ENCODE measurements at regions not wholly inside any gene's neighbourhood (a gene's known extent, or its start where the extent isn't known, plus 50 kb on each side); places are given as distances from the start of the nearest gene placed in this dataset.

DNA sequence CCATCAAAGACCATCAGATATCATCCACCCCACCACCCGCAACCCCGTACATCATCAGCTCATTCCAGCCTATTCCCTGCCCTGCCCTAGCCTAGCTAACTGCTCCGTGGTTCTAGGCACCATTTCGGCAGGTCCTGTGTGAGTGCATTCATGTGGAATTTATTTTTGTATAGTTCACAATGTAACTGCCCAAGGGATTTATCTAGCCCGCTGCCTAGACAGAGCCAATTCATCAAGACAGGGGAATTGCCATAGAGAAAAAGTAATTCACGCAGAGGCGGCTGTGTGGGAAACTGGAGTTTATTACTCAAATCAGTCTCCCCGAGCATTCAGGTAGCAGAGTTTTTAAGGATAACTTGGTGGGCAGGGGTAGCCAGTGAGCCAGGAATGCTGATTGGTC lies 109.2 kb upstream of the UBL3 start:
- no peak for DNase-seq (ENCODE audit: low read depth in 4 of 4, low spot score in 3 of 4)

DNA sequence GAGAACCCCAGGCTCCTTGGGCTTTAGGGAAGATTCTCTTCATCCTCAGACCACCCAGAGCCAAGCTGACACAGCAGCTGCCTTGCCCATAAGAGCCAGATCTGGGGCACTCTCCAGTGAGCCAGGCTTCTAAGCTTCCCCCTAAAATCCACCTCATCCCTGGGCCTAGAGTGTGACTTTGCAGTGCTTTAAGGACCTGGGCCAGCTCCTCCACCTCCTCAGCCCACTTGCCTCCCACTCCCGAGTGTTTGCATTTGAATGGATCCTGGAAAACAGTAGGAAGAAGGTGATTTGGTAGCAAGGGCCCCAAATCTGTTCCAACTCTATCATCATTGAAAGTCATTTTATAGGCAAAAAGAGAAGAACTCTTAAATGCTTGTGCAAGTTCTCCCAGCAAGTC lies 108.7 kb upstream of the UBL3 start:
- DNase-seq (ENCODE audit: low read depth in 4 of 4, low spot score in 3 of 4): no peak

- no peak for DNase-seq (ENCODE audit: low read depth in 4 of 4, low spot score in 3 of 4)
Observed at GRCh38 chr13:29958476-29958875, 108.1 kb upstream of the UBL3 start.

DNA sequence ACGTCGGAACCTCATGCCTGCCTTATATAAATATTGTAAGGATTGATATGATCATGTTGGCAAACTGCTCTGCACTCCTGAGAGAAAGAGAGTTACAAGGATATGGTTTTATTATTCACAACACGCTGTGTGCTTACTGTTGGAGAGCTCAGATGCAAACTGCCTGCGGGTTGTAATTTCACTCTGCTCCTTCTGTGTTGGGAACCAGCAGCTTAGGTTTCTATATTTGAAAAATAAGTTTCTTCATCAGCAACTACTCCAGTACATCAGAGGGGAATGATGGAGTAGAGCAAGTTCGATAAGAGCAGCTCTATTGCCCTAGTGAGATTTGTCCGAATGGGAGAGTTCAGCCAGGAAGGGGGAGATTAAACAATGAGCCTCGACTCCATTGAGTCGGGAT lies 106.9 kb upstream of the UBL3 start:
- no peak for DNase-seq (ENCODE audit: low read depth in 4 of 4, low spot score in 3 of 4)

DNA sequence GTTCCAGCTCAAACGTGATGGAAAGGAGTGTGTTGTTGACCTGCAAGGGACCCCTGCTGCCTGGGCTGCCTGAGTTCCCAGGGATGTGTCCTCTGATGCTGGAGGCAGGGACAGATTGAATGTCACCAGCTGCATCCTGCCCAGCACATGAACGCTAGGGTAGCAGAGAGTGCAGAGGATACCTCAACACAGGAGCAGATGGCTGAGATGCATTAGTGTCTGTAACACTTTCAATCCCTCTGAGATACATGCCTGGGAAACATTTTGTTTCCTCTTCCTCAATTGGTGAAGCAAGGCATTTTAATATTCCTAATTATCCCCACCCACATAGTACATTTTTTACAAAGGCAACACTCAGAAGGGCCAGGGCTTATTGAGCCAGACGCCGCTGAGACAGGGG lies 106.4 kb upstream of the UBL3 start:
- DNase-seq (ENCODE audit: low read depth in 4 of 4, low spot score in 3 of 4): no peak

DNA sequence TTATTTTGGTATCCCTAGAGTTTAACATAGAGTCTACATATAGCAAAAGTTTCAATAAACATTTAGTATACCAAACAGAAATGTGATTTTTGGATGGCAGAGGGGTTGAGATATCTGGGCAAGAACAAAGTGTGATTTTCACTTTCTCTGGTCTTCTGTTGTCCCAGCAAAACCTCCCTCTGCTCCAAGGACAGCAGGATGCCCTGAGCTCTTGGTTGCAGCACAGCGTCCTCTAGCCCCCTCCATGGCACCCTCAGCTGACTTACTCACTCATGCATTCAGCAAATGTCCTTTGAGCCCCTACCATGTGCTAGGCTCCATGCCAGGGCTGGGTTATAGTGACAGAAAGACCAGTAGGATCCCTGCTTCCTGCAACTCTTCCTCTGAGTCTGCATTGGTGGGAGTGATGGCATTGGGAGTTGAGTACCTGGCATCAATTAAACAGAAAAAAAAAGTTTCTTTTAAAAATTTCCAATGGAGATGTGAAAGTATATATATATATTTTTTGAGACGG lies 104.8 kb upstream of the UBL3 start:
- no peak for DNase-seq (ENCODE audit: low read depth in 4 of 4, low spot score in 3 of 4)

DNA sequence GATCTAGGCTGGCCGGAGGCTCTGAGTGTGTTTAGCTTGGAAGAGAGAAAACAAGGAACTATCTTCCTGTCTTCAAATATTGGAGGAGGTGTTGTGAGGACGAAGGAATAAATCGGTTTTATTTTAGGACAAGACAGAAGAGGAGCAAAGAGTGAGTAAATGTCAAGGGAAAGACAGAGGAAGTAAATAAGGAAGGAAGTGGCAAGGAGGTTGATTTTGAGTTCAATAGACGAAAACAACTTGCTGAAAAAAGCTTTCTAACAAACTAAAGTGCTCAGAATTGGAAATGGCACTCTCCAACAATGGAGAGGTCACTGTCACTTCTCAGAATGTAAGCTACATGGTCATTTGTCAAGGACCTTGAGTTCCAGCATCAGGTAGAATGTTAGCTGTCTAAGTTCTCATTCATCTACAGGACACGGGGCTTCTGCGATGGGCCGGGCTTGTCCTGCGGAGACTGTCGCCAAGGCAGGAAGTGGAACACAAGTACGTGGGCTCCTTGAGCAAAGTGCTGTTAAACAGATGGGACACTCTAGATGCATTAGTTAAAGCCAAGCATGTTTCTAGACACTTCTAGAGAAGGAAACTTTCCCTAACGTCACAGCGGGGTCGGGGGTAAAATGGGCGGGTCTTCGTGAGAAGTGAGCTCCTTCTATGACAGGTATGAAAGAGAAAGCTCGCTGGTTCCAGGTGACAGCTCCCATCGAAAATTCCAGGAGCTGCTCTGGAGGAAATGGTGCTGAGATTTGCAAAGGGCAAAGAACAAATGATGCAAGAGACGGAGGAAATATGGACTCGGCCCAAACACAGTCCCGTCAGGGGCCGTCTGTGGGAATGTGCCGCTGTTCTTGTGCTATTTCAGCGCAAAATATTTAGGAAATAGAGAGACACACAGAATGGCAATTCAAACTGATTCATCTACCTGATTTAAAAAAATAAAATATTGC lies 103.9 kb upstream of the UBL3 start:
- no peak for DNase-seq (ENCODE audit: low read depth in 4 of 4, low spot score in 3 of 4)

- no peak for DNase-seq (ENCODE audit: low read depth in 4 of 4, low spot score in 3 of 4)
Observed at GRCh38 chr13:29953542-29953941, 103.1 kb upstream of the UBL3 start.

GRCh38 chr13:29952245-29952644 lies 101.8 kb upstream of the UBL3 start:
- DNase-seq (ENCODE audit: low read depth in 4 of 4, low spot score in 3 of 4): no peak

GRCh38 chr13:29948791-29949190 lies 98.4 kb upstream of the UBL3 start:
- DNase-seq (ENCODE audit: low read depth in 4 of 4, low spot score in 3 of 4): no peak

- DNase-seq (ENCODE audit: low read depth in 4 of 4, low spot score in 3 of 4): no peak
Observed at GRCh38 chr13:29948244-29948643, 97.8 kb upstream of the UBL3 start.

DNA sequence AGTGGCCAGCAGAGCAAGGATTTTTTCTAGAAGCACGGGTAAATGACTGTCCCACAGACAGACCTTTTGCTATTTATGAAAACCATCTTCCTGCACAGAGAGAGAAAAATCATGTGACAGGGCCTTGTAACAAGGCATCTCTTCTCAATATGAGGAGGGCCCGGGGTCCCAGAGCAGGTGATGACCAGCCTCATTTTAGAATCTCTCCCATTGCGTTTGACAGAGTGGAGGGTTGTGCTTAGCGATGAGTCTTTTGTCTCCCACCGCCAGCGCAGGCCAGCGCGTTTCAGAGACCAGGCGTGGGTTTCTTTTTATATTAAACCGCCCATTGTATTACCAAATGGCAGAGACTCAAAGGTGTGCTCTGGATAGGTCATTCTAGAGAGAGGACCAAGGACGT lies 97.4 kb upstream of the UBL3 start:
- no peak for DNase-seq (ENCODE audit: low read depth in 4 of 4, low spot score in 3 of 4)

- DNase-seq (ENCODE audit: low read depth in 4 of 4, low spot score in 3 of 4): no peak
Observed at GRCh38 chr13:29946093-29946492, 95.7 kb upstream of the UBL3 start.

- DNase-seq (ENCODE audit: low read depth in 4 of 4, low spot score in 3 of 4): no peak
Observed at GRCh38 chr13:29943686-29944085, 93.3 kb upstream of the UBL3 start.

- DNase-seq (ENCODE audit: low read depth in 4 of 4, low spot score in 3 of 4): no peak
Observed at GRCh38 chr13:29943273-29943672, 92.9 kb upstream of the UBL3 start.

- no peak for DNase-seq (ENCODE audit: low read depth in 4 of 4, low spot score in 3 of 4)
Observed at GRCh38 chr13:29940715-29941114, 90.3 kb upstream of the UBL3 start.

DNA sequence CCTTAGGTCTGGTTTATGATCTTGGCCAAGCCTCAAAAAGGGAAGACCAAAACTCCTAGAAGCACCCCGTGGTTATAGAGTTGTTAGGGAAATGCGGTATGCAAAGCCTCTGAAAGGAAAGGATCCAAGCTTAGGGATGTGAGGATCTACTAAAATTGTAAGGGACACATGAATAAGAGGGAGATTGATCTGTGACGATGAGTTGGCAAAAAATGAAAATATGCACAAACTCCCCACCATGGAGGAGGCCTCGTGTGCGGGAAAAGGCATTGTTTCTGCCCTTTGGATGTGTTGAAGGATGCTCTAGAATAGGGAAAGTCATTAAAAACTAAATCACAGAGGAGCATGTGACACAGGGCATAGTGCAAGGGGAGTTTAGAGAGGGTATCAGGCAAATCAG lies 88.7 kb upstream of the UBL3 start:
- no peak for DNase-seq (ENCODE audit: low read depth in 4 of 4, low spot score in 3 of 4)

DNA sequence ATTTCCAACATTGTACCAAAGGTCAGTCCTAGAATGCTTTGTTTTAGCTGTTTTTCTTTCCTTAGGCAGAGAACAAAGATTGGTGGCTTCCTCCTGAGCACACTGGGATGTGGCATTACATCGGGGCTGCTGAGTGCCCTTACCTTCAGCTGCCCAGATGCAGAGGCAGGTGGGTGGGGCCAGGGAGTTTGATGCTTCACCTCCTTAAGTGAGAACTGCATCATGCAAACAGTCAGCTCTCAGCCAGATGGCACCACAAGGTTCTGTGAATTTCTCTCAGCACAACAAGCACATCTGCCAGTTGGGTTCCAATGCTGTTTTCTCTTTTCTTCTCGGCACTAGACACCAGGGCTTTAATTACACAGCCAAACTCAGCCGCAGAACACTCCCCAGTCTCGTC lies 87.4 kb upstream of the UBL3 start:
- DNase-seq (ENCODE audit: low read depth in 4 of 4, low spot score in 3 of 4): no peak

- no peak for DNase-seq (ENCODE audit: low read depth in 4 of 4, low spot score in 3 of 4)
Observed at GRCh38 chr13:29937379-29937778, 87.0 kb upstream of the UBL3 start.

- no peak for DNase-seq (ENCODE audit: low read depth in 4 of 4, low spot score in 3 of 4)
Observed at GRCh38 chr13:29936956-29937355, 86.5 kb upstream of the UBL3 start.

DNA sequence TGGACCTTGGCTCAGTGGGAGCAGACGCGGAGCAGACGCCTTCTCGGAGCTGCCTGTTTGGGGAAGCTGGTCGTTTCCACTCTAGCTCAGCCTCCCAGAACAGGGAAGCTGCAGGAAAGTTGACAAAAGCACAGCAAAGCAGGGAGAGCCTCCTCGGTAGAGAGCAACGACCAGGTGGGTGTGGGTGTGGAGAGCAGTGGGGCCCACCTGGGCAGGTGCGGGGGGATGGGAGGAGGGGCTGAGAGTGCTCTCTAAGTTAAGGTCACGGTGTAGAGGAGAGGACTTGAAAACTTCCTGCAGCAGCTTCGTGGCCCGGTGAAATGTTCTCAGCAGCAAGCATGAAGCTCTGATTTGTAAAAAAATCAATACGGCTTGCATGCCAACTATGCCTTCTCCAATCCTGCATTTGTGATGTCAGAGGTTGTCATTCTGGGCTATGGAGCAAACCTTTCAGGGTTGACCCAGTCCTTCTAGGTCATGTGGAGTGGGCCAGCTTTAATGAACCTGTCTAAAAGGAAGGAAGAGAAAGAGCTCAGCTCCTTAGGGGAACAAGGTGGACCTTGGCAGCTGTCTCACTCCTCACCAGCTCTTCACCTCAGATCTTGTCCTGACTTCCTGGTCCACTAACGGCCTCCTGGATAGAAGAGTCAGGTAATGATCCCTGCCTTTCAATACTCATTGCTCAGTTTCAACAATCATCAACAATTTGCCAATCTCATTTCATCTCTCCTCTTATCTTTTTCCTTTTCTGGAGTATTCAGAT lies 85.8 kb upstream of the UBL3 start:
- DNase-seq (ENCODE audit: low read depth in 4 of 4, low spot score in 3 of 4): no peak
